ENCODE measurements at regions not wholly inside any gene's neighbourhood (a gene's known extent, or its start where the extent isn't known, plus 50 kb on each side); places are given as distances from the start of the nearest gene placed in this dataset.

- no peak for TF ChIP-seq CTCF (IDR thresholded peaks at IDR 0.05; ENCODE audit: low read length)
- TF ChIP-seq EZH2 (IDR thresholded peaks at IDR 0.05; ENCODE audit: borderline replicate concordance, low read length), result no peak
Observed at GRCh38 chr9:85408494-85408893, 333.3 kb downstream of the AGTPBP1 start.
